ENCODE measurements at regions not wholly inside any gene's neighbourhood (a gene's known extent, or its start where the extent isn't known, plus 50 kb on each side); places are given as distances from the start of the nearest gene placed in this dataset.

GRCh38 chr1:181255270-181255929, 166.9 kb downstream of the IER5 start:
- DNase-seq (ENCODE audit: low spot score) = no peak

DNA sequence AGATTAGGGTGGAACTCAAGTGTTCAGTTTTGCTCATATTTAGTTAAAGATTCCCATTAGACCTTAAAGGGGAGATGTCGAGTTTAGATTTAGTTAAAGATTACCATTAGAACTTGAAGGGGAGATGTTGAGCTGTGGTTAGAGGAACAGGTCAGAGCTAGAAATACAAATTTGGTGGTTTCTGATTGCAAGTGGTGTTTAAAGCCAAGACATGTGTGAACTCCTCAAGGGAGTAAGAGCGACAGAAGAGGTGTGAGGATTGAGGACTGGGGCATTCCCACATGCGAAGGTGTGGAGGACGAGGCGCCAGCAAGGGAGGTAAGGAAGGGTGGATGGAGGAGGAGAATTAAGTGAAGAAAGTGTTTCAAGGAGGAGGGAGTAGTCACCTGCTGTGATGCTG, 168.6 kb downstream of the IER5 start:
- no peak for DNase-seq (ENCODE audit: low spot score)

DNA sequence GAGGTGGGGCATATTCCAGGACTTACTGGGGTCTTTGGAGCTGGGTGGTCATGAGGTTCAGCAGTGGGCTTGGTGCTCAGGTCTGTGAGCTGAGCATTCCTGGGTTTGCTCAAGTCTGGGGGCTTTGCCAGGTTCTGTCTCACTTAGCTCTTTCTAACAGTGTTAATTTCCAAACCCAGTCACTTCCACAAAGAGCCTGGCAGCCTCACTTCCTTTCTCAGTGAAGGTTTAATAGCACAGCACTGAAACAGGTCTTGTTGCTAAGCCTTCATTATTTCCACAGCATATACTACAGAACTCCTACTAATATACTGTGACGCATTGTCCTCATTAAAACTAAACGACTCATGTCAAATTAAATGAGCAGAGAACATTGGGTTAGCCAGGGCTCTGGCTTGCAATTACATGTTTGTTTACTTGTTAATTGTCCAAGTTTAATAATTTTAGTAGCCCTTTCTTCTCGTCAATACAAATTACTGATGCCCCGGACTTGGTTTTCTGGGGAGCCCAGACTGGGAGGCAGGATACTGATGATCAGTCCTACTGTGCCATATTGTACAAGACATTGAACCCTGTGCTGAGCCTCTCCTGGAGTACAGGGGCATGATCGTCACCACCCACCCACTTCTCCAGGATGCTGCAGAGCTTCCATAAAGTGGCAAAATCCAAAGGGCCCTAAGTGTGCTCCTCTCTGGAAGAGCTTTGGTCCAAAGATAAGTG, 170.7 kb downstream of the IER5 start:
- no peak for DNase-seq (ENCODE audit: low spot score)

DNA sequence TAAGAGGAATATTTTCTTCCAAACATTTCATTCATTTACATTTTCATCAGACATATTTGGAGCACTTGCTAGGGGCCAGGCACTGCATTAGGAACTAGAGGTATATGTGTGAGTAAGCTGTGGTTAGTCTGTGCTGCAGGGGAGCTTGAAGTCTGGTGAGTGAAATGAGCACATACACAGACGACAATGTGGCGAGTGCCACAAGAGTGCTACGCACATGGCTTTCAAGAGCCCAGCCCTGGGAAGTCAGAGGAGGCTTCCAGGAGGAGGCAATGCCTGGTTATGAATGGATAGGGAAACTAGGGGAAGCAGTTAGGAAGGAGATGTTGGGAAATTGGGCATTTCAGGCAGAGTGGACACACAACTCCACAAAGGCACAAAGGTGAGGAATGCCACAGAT, 171.8 kb downstream of the IER5 start:
- DNase-seq (ENCODE audit: low spot score) = no peak

DNA sequence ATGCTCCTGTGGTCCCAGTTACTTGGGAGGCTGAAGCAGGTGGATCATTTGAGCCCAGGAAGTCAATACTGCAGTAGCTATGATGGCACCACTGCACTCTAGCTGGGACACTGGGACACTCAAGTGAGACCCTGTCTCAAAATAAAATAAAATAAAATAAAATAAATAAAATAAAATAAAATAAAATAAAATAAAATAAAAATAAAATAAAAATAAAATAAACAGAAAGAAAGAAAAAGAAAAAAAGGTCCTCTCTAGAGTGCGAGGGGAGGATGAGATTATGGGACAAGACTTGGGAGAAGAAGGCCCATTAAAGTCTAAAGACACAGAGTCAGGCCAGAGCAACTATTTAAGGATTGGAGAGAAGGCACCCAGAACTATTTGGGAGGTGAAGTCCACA, 172.5 kb downstream of the IER5 start:
- DNase-seq (ENCODE audit: low spot score) = no peak

GRCh38 chr1:181262069-181262468, 173.6 kb downstream of the IER5 start:
- DNase-seq (ENCODE audit: low spot score) = no peak

DNA sequence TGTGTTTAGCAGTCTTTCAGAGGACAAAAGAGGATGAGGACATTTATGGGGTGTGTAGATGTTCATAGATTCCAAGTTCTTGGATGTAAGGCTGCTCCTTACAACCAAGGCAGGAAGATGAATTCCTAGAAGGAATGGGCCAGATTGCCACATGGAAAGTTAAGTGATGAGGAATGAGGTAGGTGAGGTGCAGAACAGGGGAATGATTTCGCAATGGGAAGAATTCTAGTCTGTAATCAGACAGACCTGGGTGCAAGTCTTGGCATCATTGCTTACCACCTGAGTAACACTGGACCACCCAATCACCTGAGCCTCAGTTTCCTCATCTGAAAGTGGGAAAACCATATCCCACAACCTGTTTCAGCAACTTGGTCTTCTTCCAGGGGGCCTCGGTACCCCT, 174.9 kb downstream of the IER5 start:
- no peak for DNase-seq (ENCODE audit: low spot score)

- DNase-seq (ENCODE audit: low spot score) = no peak
Observed at GRCh38 chr1:181264821-181265220, 176.3 kb downstream of the IER5 start.

GRCh38 chr1:181284978-181285377, 196.5 kb downstream of the IER5 start:
- DNase-seq (ENCODE audit: low spot score) = no peak

DNA sequence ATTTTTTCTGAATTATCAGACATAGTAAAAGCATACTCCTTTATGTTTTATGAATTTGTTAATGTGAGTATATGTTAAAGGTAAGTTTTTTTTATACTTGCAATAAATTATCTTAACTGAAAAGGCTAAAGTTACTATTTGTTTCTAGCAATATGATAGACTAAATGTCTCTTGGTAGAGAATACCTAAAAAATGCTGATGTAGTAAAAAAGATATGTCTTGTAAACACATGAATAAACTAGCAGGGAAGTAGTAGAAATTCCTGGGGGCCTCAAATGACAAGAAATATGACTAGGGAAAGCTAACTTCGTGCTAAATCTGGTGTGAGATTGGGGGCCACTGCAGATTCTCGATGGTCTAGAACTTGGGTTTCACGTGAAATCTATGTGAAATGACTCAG, 188.1 kb upstream of the CACNA1E start:
- no peak for DNase-seq (ENCODE audit: low spot score)

DNA sequence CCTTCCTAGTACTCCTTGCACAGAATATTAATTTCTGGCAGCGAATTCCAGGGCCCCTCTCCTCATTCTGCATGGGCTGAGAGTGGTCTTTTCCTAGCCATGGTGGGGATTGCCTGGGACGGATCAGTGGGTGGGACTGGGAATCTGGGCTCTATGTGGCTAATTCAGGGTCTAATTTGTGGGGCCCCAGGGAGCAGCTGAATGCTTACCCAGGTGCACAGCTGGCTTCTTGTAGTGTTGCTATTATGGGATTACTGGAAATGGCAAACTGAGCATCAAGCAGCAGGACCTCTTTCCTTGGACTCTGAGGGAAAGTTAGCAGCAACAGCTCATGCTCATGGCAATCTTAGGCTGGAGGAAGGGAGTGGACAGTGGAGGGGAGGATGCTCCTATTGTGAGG, 187.1 kb upstream of the CACNA1E start:
- DNase-seq (ENCODE audit: low spot score) = no peak

GRCh38 chr1:181308098-181308497, 175.2 kb upstream of the CACNA1E start:
- DNase-seq (ENCODE audit: low spot score) = no peak

- no peak for DNase-seq (ENCODE audit: low spot score)
Observed at GRCh38 chr1:181310560-181310959, 172.8 kb upstream of the CACNA1E start.

DNA sequence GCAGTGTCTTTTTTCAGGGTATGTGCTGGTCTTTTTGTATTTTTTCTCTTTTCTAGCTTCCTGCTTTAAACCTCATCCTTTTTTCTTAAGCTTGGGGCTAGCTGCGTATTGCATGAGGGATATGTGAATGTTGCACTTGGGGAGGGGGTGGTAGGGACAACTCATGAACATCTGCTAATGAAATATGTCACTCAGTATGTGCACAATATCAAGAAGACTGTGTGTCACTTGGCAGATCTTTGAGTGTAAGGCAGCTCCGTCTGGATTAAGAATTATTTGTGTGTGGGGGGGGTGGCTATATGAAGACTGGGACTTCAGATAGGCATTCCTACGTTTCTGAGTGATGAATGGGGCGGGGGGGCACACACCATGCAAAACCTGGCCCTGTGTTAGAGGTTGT, 170.4 kb upstream of the CACNA1E start:
- DNase-seq (ENCODE audit: low spot score) = no peak

- no peak for DNase-seq (ENCODE audit: low spot score)
Observed at GRCh38 chr1:181313466-181313865, 169.9 kb upstream of the CACNA1E start.

GRCh38 chr1:181314010-181314409, 169.3 kb upstream of the CACNA1E start:
- DNase-seq (ENCODE audit: low spot score) = no peak

DNA sequence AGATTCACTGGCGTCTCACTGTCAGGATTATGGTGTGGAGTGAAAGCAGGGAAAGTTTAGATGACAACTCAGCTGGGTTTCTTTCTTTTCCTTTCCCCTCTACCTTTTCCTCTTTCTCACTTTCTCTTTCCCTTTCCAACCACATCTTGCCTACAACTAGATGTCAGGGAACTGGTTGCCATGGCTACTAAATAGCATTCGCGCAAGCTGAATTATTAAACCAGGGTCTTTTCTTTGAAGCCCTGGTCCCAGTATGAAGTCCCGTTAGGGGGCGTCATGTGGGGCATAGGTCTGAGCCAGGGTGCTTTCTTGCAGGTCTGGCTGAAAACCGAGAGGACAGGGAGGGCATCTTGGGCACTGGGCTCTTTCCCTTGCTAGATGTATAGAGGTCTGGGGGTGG, 168.4 kb upstream of the CACNA1E start:
- no peak for DNase-seq (ENCODE audit: low spot score)

DNA sequence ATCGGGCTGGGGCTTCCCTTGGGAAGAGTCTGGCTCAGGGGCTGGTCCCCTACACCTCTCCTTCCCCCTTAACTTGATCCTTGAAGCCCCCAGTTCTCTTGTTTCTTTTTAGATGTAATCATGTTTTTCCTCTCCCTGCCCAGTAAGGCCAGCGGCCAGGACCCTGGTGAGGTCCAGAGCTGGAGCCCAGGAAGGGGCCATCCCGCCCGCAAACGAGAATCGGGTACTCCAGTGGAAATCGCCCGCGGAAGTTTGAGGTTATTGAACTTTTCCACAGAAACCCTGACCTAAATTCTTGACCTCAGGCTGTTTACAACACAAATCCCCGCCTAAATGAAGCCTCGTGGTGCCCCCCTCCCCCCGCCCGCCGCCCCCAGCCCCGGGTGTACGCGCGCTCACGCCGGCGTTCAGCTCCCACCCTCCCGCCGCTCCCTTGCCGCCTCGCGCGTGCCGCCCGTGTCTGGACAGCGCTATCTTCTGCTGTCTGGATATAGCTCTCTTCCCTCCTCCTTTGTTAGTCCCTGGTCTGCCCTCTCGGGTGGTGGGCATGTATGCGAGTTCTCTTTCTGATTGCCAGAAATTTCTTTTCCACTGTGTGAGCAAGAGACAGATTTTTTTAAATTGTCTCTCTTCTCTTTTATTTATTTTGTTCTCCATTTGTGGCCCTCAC, 165.9 kb upstream of the CACNA1E start:
- no peak for DNase-seq (ENCODE audit: low spot score)

DNA sequence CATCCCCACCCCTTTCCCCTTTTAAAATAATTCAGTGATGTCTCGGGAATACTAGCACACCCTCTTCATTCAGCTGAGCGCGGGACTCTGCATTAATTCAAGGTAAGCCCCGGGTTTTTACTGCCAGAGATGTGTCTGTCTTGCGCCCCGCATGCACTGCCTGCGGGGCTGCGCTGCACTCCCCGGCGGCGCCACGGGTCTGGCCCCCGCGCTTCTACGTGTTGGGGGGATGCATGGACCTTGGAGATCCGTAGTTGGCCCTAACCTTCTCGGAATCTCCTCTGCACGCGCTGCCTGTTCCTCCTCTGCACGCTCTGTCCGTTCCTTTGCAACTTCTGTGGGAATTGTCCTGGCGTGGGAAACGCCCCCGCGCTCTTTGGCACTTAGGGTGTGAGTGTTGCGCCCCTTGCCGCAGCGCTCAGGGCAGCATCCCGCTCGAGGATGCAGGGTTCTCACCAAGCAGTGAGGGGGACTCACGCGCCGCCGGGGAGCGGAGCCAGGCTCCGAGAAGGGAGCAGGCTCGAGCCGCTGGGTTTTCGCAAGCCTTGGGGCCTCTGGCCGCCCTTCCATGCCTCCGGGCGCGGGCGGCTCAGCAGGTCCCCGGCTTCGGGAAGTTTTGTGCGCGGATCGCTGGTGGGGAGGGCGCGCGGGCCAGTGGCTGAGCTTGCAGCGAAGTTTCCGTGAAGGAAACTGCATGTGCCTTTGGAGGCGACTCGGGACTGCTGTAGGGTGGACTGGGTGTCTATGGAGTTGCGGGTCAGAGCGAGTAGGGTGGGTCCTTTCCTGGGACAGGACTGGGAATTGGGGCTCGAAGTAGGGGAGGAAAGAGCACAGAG, 165.1 kb upstream of the CACNA1E start:
- no peak for DNase-seq (ENCODE audit: low spot score)

DNA sequence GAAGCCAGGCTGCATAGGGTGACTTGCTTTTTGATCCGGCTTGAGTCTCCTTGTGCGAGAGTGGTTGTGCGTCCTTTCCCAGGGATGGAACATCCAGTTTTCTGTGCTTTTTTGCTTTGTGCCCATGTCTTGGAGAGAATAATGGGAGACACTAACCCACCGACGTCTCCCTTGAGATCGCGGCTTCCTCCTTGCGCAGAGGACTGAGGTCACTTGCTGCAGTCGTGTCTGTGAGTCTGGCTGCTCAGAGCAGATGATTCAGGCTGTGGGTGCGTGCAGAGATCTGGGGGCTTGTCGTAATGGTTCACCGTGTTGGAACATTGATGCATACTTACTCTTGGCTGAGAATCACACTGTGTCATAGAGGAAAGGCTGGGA, 164.5 kb upstream of the CACNA1E start:
- no peak for DNase-seq (ENCODE audit: low spot score)

DNA sequence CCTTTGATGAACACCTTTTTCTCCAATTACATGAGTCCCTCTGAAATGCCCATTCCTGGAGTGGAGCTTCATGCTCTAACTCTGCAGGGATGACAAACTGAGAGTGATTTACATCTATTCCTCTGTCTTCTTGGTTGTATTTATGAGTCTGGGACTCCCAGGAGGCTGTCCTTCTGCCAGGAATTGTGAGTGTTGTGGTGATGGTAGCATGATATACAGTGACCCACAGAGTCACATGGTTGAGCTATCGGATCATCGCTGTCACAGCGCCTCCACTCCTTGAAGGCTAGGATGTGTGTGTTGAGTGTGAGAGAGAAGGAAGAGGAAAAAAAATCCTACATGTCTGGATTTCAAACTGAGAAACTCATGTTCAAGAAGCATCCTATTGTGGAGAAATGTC, 163.4 kb upstream of the CACNA1E start:
- DNase-seq (ENCODE audit: low spot score) = no peak

Measured in mesenteric fat pad (tissue), 1 donor.